Activated CD4-positive, alpha-beta T cell treated with anti-CD3 and anti-CD28 coated beads for 36 hours (primary cell): ENCODE measurements at regions not wholly inside any gene's neighbourhood (a gene's known extent, or its start where the extent isn't known, plus 50 kb on each side); places are given as distances from the start of the nearest gene placed in this dataset.

Experiments used
- ATAC-seq: fragments of 200-7000 bp; cut with Tn5 transposase; one replicate; pipeline ENCODE4 v1.10.0; 2021; ENCODE audit warnings: mild to moderate bottlenecking, moderate library complexity
- CTCF ChIA-PET: fragments of 350-600 bp; sonication (Branson Sonifier 250); formaldehyde crosslinking; loops from one replicate; lab custom pipeline; 2021; ENCODE audit warnings: antibody characterized with exemption; lab: Charles Lee
- POLR2A ChIA-PET: fragments of 350-600 bp; sonication (Branson Sonifier 250); formaldehyde crosslinking; loops from one replicate; lab custom pipeline; 2021; ENCODE audit warnings: antibody characterized with exemption, inconsistent platforms; lab: Charles Lee
- DNase-seq: peaks from one replicate; pipeline ENCODE4 v3.0.0-alpha.2; 2020
- H3K27ac Mint-ChIP-seq: one replicate; pipeline ENCODE4 v1.8.0; 2021; ENCODE audit warnings: mixed read lengths
- H3K27me3 Mint-ChIP-seq: one replicate; pipeline ENCODE4 v1.8.0; 2021; ENCODE audit warnings: mixed read lengths
- H3K36me3 Mint-ChIP-seq: one replicate; pipeline ENCODE4 v1.8.0; 2021; ENCODE audit warnings: low read depth, mixed read lengths
- H3K4me1 Mint-ChIP-seq: one replicate; pipeline ENCODE4 v1.8.0; 2021; ENCODE audit warnings: mixed read lengths
- H3K4me3 Mint-ChIP-seq: one replicate; pipeline ENCODE4 v1.8.0; 2021; ENCODE audit warnings: mild to moderate bottlenecking, moderate library complexity, mixed read lengths
- H3K9me3 Mint-ChIP-seq: one replicate; pipeline ENCODE4 v1.8.0; 2021; ENCODE audit warnings: low read depth, mixed read lengths
- intact Hi-C, 2 experiments: fragments of 100-400 bp; cut with DNase I in 1 of 2; cut with micrococcal nuclease in 1 of 2; formaldehyde crosslinking; loops; one replicate each; pipeline versions ENCODE4 v1.14.2 to v1.15.1; 2022 to 2024; cut with DNase I, micrococcal nuclease

GRCh38 chr2:134103196-134103595, 150.7 kb upstream of the MGAT5 start:
- intact Hi-C loops: loop anchor here in 1 of 2 experiments (5.0 kb wide), 1 partner anchor 216 kb away; no protein-coding TSS in a partner anchor
- ATAC-seq (no peak), DNase-seq (no peak)
- no peak overlapping the region for H3K4me3 Mint-ChIP-seq
- ChIA-PET POLR2A (no interaction called here), CTCF (no interaction called here)
- no peak overlapping the region for H3K27ac Mint-ChIP-seq
- H3K27me3 Mint-ChIP-seq: peaks cover 1% of the 10 kb centered on the region
- no peaks in the 10 kb centered on the region for H3K9me3 Mint-ChIP-seq
- no peaks in the 10 kb centered on the region for H3K36me3 Mint-ChIP-seq
- peaks cover 9% of the 10 kb centered on the region for H3K4me1 Mint-ChIP-seq

- CTCF ChIA-PET: interaction anchor here (0.5 to 0.8 kb wide), 2 partner anchors 24 to 61 kb away, joined by 4 read pairs; no protein-coding TSS in a partner anchor
- ATAC-seq (peak; percentile 99), DNase-seq (peak; percentile 55)
- no peaks in the 10 kb centered on the region for H3K9me3 Mint-ChIP-seq
- H3K27ac Mint-ChIP-seq: no peak overlapping the region
- peaks cover 9% of the 10 kb centered on the region for H3K4me1 Mint-ChIP-seq
- no peaks in the 10 kb centered on the region for H3K27me3 Mint-ChIP-seq
- H3K4me3 Mint-ChIP-seq: no peak overlapping the region
- H3K36me3 Mint-ChIP-seq: no peaks in the 10 kb centered on the region
- intact Hi-C loops: loop anchor here in 1 of 2 experiments (5.0 kb wide), 1 partner anchor 217 kb away; no protein-coding TSS in a partner anchor
- POLR2A ChIA-PET: no interaction called here
Observed at GRCh38 chr2:134104754-134105153, 149.1 kb upstream of the MGAT5 start.

- ATAC-seq: no peak
- ChIA-PET POLR2A (no interaction called here), CTCF (interaction anchor here (0.5 kb wide), 1 partner anchor 136 kb away, joined by 3 read pairs; no protein-coding TSS in a partner anchor)
- H3K36me3 Mint-ChIP-seq: no peaks in the 10 kb centered on the region
- H3K4me1 Mint-ChIP-seq: peaks cover 9% of the 10 kb centered on the region
- H3K27me3 Mint-ChIP-seq: peaks cover 2% of the 10 kb centered on the region
- no peak overlapping the region for H3K4me3 Mint-ChIP-seq
- DNase-seq: no peak
- intact Hi-C loops: no loop called here
- peaks cover 2% of the 10 kb centered on the region for H3K9me3 Mint-ChIP-seq
- no peak overlapping the region for H3K27ac Mint-ChIP-seq
Observed at GRCh38 chr2:134107402-134107801, 146.5 kb upstream of the MGAT5 start.

- Mint-ChIP-seq H3K36me3 (no peaks in the 10 kb centered on the region), H3K4me1 (peaks cover 9% of the 10 kb centered on the region), H3K4me3 (no peak overlapping the region), H3K27ac (no peak overlapping the region), H3K9me3 (peaks cover 2% of the 10 kb centered on the region), H3K27me3 (peaks cover 2% of the 10 kb centered on the region)
- ChIA-PET POLR2A (no interaction called here), CTCF (no interaction called here)
- intact Hi-C loops: no loop called here
- DNase-seq: no peak
- ATAC-seq: no peak
Observed at GRCh38 chr2:134108113-134108512, 145.8 kb upstream of the MGAT5 start.

- ChIA-PET POLR2A (no interaction called here), CTCF (interaction anchor here (1.1 to 2.2 kb wide), 3 partner anchors 9 to 302 kb away, joined by 3 to 10 read pairs (median 5); no protein-coding TSS in a partner anchor)
- Mint-ChIP-seq H3K4me3 (no peak overlapping the region), H3K27me3 (peaks cover 5% of the 10 kb centered on the region), H3K36me3 (no peaks in the 10 kb centered on the region), H3K9me3 (peaks cover 2% of the 10 kb centered on the region), H3K4me1 (peaks cover 7% of the 10 kb centered on the region), H3K27ac (no peak overlapping the region)
- DNase-seq (no peak), ATAC-seq (no peak)
- intact Hi-C loops: no loop called here
Observed at GRCh38 chr2:134109246-134109645, 144.6 kb upstream of the MGAT5 start.

- CTCF ChIA-PET: interaction anchor here (1.1 to 2.2 kb wide), 4 partner anchors 9 to 302 kb away, joined by 3 to 10 read pairs (median 5); no protein-coding TSS in a partner anchor
- peaks cover 5% of the 10 kb centered on the region for H3K27me3 Mint-ChIP-seq
- H3K4me3 Mint-ChIP-seq: no peak overlapping the region
- no peak overlapping the region for H3K27ac Mint-ChIP-seq
- no peaks in the 10 kb centered on the region for H3K36me3 Mint-ChIP-seq
- no peak for ATAC-seq
- POLR2A ChIA-PET: interaction anchor here (0.6 kb wide), 2 partner anchors 19 to 406 kb away, joined by 5 to 9 read pairs; no protein-coding TSS in a partner anchor
- H3K9me3 Mint-ChIP-seq: peaks cover 2% of the 10 kb centered on the region
- DNase-seq: no peak
- intact Hi-C loops: loop anchor here in 1 of 2 experiments (10.0 kb wide), 1 partner anchor 785 kb away; no protein-coding TSS in a partner anchor
- H3K4me1 Mint-ChIP-seq: peaks cover 3% of the 10 kb centered on the region
Observed at GRCh38 chr2:134109725-134110124, 144.1 kb upstream of the MGAT5 start.

- Mint-ChIP-seq H3K4me1 (no peaks in the 10 kb centered on the region), H3K27ac (no peak overlapping the region), H3K27me3 (peaks cover 5% of the 10 kb centered on the region), H3K4me3 (no peak overlapping the region), H3K9me3 (peaks cover 2% of the 10 kb centered on the region), H3K36me3 (no peaks in the 10 kb centered on the region)
- ATAC-seq: no peak
- intact Hi-C loops: loop anchor here in 1 of 2 experiments (10.0 kb wide), 1 partner anchor 784 kb away; no protein-coding TSS in a partner anchor
- CTCF ChIA-PET: interaction anchor here (0.7 to 2.2 kb wide), 6 partner anchors 8 to 301 kb away, joined by 3 to 10 read pairs (median 5); no protein-coding TSS in a partner anchor
- POLR2A ChIA-PET: no interaction called here
- no peak for DNase-seq
Observed at GRCh38 chr2:134110532-134110931, 143.3 kb upstream of the MGAT5 start.

GRCh38 chr2:134117676-134118075, 136.2 kb upstream of the MGAT5 start:
- Mint-ChIP-seq H3K36me3 (no peaks in the 10 kb centered on the region), H3K9me3 (no peaks in the 10 kb centered on the region), H3K4me1 (peaks cover 23% of the 10 kb centered on the region), H3K27ac (no peak overlapping the region), H3K4me3 (no peak overlapping the region), H3K27me3 (peaks cover 5% of the 10 kb centered on the region)
- DNase-seq: no peak
- ATAC-seq: no peak
- intact Hi-C loops: loop anchor here (1.0 to 10.0 kb wide), 13 partner anchors 53 to 780 kb away; no protein-coding TSS in a partner anchor
- ChIA-PET POLR2A (interaction anchor here (1.0 to 1.3 kb wide), 2 partner anchors 52 to 294 kb away, joined by 3 to 5 read pairs; no protein-coding TSS in a partner anchor), CTCF (interaction anchor here (0.7 to 5.7 kb wide), 29 partner anchors 8 to 343 kb away, joined by 3 to 125 read pairs (median 6); no protein-coding TSS in a partner anchor)

GRCh38 chr2:134118279-134119116, 135.4 kb upstream of the MGAT5 start:
- H3K4me3 Mint-ChIP-seq: peak overlapping the region; percentile 80
- H3K27me3 Mint-ChIP-seq: peaks cover 2% of the 10 kb centered on the region
- H3K9me3 Mint-ChIP-seq: no peaks in the 10 kb centered on the region
- peaks cover 31% of the 10 kb centered on the region for H3K4me1 Mint-ChIP-seq
- H3K36me3 Mint-ChIP-seq: no peaks in the 10 kb centered on the region
- ChIA-PET CTCF (interaction anchor here (0.6 to 5.7 kb wide), 46 partner anchors 9 to 343 kb away, joined by 3 to 125 read pairs (median 5); no protein-coding TSS in a partner anchor), POLR2A (interaction anchor here (0.6 to 1.3 kb wide), 4 partner anchors 52 to 1835 kb away, joined by 3 to 5 read pairs (median 4); no protein-coding TSS in a partner anchor)
- DNase-seq (peak; percentile 93), ATAC-seq (peak; percentile 64)
- no peak overlapping the region for H3K27ac Mint-ChIP-seq
- intact Hi-C loops: loop anchor here (1.0 to 10.0 kb wide), 14 partner anchors 52 to 800 kb away; partner anchors contain the start of gene CCNT2 (in 1 of the 2)

- Mint-ChIP-seq H3K36me3 (no peaks in the 10 kb centered on the region), H3K4me1 (peaks cover 38% of the 10 kb centered on the region), H3K27ac (peak overlapping the region; percentile 85), H3K4me3 (peak overlapping the region; percentile 80), H3K27me3 (peaks cover 2% of the 10 kb centered on the region), H3K9me3 (no peaks in the 10 kb centered on the region)
- ATAC-seq (peak; percentile 4), DNase-seq (no peak)
- intact Hi-C loops: loop anchor here (1.0 to 10.0 kb wide), 6 partner anchors 88 to 799 kb away; partner anchors contain the start of gene CCNT2 (in 1 of the 2)
- POLR2A ChIA-PET: interaction anchor here (0.6 to 1.3 kb wide), 7 partner anchors 52 to 804 kb away, joined by 3 to 5 read pairs (median 3); no protein-coding TSS in a partner anchor
- CTCF ChIA-PET: interaction anchor here (0.7 to 5.7 kb wide), 37 partner anchors 8 to 342 kb away, joined by 3 to 125 read pairs (median 6); no protein-coding TSS in a partner anchor
Observed at GRCh38 chr2:134119117-134119712, 134.7 kb upstream of the MGAT5 start.
